ENCODE measurements at regions not wholly inside any gene's neighbourhood (a gene's known extent, or its start where the extent isn't known, plus 50 kb on each side); places are given as distances from the start of the nearest gene placed in this dataset.

GRCh38 chr5:17163221-17163620, 54.2 kb upstream of the BASP1 start:
- no peak overlapping the region for H3K27ac Mint-ChIP-seq
- no peaks in the 10 kb centered on the region for H3K36me3 ChIP-seq (ENCODE audit: control insufficient read depth, insufficient read depth, low read length)
- no peak for ATAC-seq

DNA sequence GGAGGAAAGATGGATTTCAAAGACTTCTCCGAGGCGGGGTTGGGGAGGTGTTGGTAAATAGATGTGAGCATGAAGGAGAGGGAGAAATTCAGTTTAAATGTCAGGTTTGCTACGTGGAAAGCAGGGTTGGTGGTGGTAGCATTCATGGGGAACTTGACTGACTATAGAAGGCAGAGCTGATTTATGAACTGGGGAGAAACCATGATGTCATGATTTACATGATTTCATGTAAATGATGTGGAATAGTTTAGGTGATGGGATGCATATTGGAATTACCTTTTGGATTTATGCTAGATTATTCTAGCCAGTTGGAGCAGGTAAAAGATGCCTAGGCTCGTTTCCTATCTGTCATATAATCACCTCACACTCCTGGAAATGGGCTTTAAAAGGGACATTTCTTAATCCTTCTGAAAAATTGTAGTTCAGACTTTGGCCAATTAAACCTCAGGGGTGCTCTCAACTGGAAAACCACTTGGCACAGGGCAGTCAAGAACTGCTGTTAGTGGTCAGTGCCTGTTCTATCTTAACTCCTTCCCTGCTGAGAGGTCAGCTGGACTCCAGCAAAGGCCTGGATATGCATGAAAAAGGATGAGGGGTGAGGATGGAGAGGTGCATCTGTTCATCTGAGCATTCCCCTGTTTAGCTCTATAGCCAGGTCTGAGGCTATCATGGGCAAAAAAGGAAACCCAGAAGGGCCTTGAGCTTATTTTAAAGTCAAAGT, 50.1 kb upstream of the BASP1 start:
- H3K4me3 ChIP-seq (ENCODE audit: low read length) = no peak overlapping the region
- intact Hi-C loops (cut with micrococcal nuclease) = no loop called here
- H3K27me3 Mint-ChIP-seq (ENCODE audit: low read depth in 2 of 2) = no peaks in the 10 kb centered on the region
- no peaks in the 10 kb centered on the region for H3K36me3 Mint-ChIP-seq
- DNase-seq = no peak
- 79% methylated on average over 4 of the region's 4 CpGs for WGBS (ENCODE audit: insufficient coverage)
- H3K27ac Mint-ChIP-seq = no peak overlapping the region
- H3K4me1 Mint-ChIP-seq = no peaks in the 10 kb centered on the region
- TF ChIP-seq CTCF (IDR thresholded peaks at IDR 0.05) = no peak
- peaks cover 4 to 6% of the 10 kb centered on the region in 2 donors for H3K9me3 Mint-ChIP-seq
- H3K27ac ChIP-seq (ENCODE audit: low read length) = no peak overlapping the region
- H3K36me3 ChIP-seq (ENCODE audit: control insufficient read depth, insufficient read depth, low read length) = no peaks in the 10 kb centered on the region
- no peak for ATAC-seq
- no peaks in the 10 kb centered on the region for H3K9me3 ChIP-seq (ENCODE audit: control insufficient read depth, insufficient read depth, low read length)
- no peaks in the 10 kb centered on the region for H3K4me1 ChIP-seq (ENCODE audit: control insufficient read depth, insufficient read depth, low read length)
- H3K4me3 Mint-ChIP-seq = no peak overlapping the region
- H3K27me3 ChIP-seq (ENCODE audit: control insufficient read depth, insufficient read depth, low read length) = no peaks in the 10 kb centered on the region

More at GRCh38 chr5:17163221-17163620, 54.2 kb upstream of the BASP1 start:
- Mint-ChIP-seq H3K9me3 (peaks cover 2 to 6% of the 10 kb centered on the region in 2 donors), H3K4me1 (no peaks in the 10 kb centered on the region), H3K4me3 (no peak overlapping the region), H3K27me3 (ENCODE audit: low read depth in 2 of 2) (no peaks in the 10 kb centered on the region), H3K36me3 (no peaks in the 10 kb centered on the region)
- no peak for TF ChIP-seq CTCF (IDR thresholded peaks at IDR 0.05)
- Histone ChIP-seq H3K27me3 (ENCODE audit: control insufficient read depth, insufficient read depth, low read length) (no peaks in the 10 kb centered on the region), H3K4me3 (ENCODE audit: low read length) (no peak overlapping the region), H3K4me1 (ENCODE audit: control insufficient read depth, insufficient read depth, low read length) (no peaks in the 10 kb centered on the region), H3K9me3 (ENCODE audit: control insufficient read depth, insufficient read depth, low read length) (no peaks in the 10 kb centered on the region), H3K27ac (ENCODE audit: low read length) (no peak overlapping the region)
- intact Hi-C loops (cut with micrococcal nuclease) = no loop called here
- no peak for DNase-seq

Measured in natural killer cell (primary cell).